Lower lobe of right lung (tissue), 2 donors: ENCODE measurements at regions not wholly inside any gene's neighbourhood (a gene's known extent, or its start where the extent isn't known, plus 50 kb on each side); places are given as distances from the start of the nearest gene placed in this dataset.

Source experiments
- ATAC-seq, 2 donors: fragments of 200-7000 bp; cut with Tn5 transposase; one replicate each; pipeline ENCODE4 v1.9.1; 2020 to 2022; ENCODE audit warnings: mild to moderate bottlenecking in 2 of 2, moderate library complexity in 2 of 2
- DNase-seq: peaks from one replicate; pipeline ENCODE4 v3.0.0-alpha.2; 2020
- H3K27ac ChIP-seq: fragments of 200-600 bp; one replicate; pipeline ENCODE4 v1.8.0; 2022
- H3K27me3 ChIP-seq: fragments of 200-600 bp; one replicate; pipeline ENCODE4 v1.8.0; 2022; ENCODE audit warnings: low read depth
- H3K36me3 ChIP-seq: fragments of 200-600 bp; one replicate; pipeline ENCODE4 v1.8.0; 2022; ENCODE audit warnings: mild to moderate bottlenecking
- H3K4me1 ChIP-seq: fragments of 200-600 bp; one replicate; pipeline ENCODE4 v1.8.0; 2022
- H3K4me3 ChIP-seq: fragments of 200-600 bp; one replicate; pipeline ENCODE4 v1.8.0; 2022; ENCODE audit warnings: mild to moderate bottlenecking
- H3K9me3 ChIP-seq: fragments of 200-600 bp; one replicate; pipeline ENCODE4 v1.8.0; 2022
- CTCF ChIP-seq: fragments of 200-600 bp; IDR thresholded peaks from one replicate; pipeline ENCODE4 v1.8.0; 2022; ENCODE audit warnings: antibody characterized with exemption, mild to moderate bottlenecking
- intact Hi-C: fragments of 100-400 bp; cut with DNase I; formaldehyde crosslinking; loops from one replicate; pipeline ENCODE4 v1.11.0; 2022
- donor health status: DM: no; HTN: yes; CAD: no; lungs with severe emphysema.

GRCh38 chr5:12177851-12178250 lies 273.6 kb upstream of the CTNND2 start:
- Histone ChIP-seq H3K27me3 (no peaks in the 10 kb centered on the region), H3K4me1 (no peaks in the 10 kb centered on the region), H3K36me3 (no peaks in the 10 kb centered on the region), H3K9me3 (no peaks in the 10 kb centered on the region), H3K4me3 (no peak overlapping the region), H3K27ac (no peak overlapping the region)
- ATAC-seq (no peak), DNase-seq (no peak)
- no peak for TF ChIP-seq CTCF
- intact Hi-C loops: no loop called here

- ATAC-seq: no peak
- no peak for DNase-seq
- TF ChIP-seq CTCF: no peak
- Histone ChIP-seq H3K27ac (no peak overlapping the region), H3K9me3 (no peaks in the 10 kb centered on the region), H3K4me1 (no peaks in the 10 kb centered on the region), H3K36me3 (no peaks in the 10 kb centered on the region), H3K27me3 (no peaks in the 10 kb centered on the region), H3K4me3 (no peak overlapping the region)
- intact Hi-C loops: no loop called here
Observed at GRCh38 chr5:12177225-12177624, 273.0 kb upstream of the CTNND2 start.

- Histone ChIP-seq H3K27me3 (no peaks in the 10 kb centered on the region), H3K4me3 (no peak overlapping the region), H3K27ac (no peak overlapping the region), H3K9me3 (no peaks in the 10 kb centered on the region), H3K36me3 (no peaks in the 10 kb centered on the region), H3K4me1 (no peaks in the 10 kb centered on the region)
- DNase-seq (no peak), ATAC-seq (no peak)
- TF ChIP-seq CTCF: no peak
- intact Hi-C loops: no loop called here
Observed at GRCh38 chr5:12175914-12176585, 271.8 kb upstream of the CTNND2 start.

- no peak for TF ChIP-seq CTCF
- Histone ChIP-seq H3K4me3 (no peak overlapping the region), H3K27me3 (no peaks in the 10 kb centered on the region), H3K4me1 (no peaks in the 10 kb centered on the region), H3K36me3 (no peaks in the 10 kb centered on the region), H3K27ac (no peak overlapping the region), H3K9me3 (no peaks in the 10 kb centered on the region)
- intact Hi-C loops: no loop called here
- no peak for ATAC-seq
- DNase-seq: no peak
Observed at GRCh38 chr5:12174734-12175133, 270.5 kb upstream of the CTNND2 start.

GRCh38 chr5:12169536-12169935 lies 265.3 kb upstream of the CTNND2 start:
- TF ChIP-seq CTCF: no peak
- Histone ChIP-seq H3K36me3 (no peaks in the 10 kb centered on the region), H3K27ac (no peak overlapping the region), H3K4me1 (no peaks in the 10 kb centered on the region), H3K9me3 (no peaks in the 10 kb centered on the region), H3K27me3 (no peaks in the 10 kb centered on the region), H3K4me3 (no peak overlapping the region)
- ATAC-seq (no peak), DNase-seq (no peak)
- intact Hi-C loops: no loop called here

GRCh38 chr5:12162863-12163262 lies 258.6 kb upstream of the CTNND2 start:
- Histone ChIP-seq H3K27ac (no peak overlapping the region), H3K4me3 (no peak overlapping the region), H3K27me3 (no peaks in the 10 kb centered on the region), H3K9me3 (no peaks in the 10 kb centered on the region), H3K36me3 (no peaks in the 10 kb centered on the region), H3K4me1 (no peaks in the 10 kb centered on the region)
- ATAC-seq (no peak), DNase-seq (no peak)
- no peak for TF ChIP-seq CTCF
- intact Hi-C loops: no loop called here
